ENCODE measurements at regions not wholly inside any gene's neighbourhood (a gene's known extent, or its start where the extent isn't known, plus 50 kb on each side); places are given as distances from the start of the nearest gene placed in this dataset.

- TF ChIP-seq CTCF (conservative IDR thresholded peaks at IDR 0.05; ENCODE audit: low read depth, low read length) (no peak), EZH2 (IDR thresholded peaks at IDR 0.05; ENCODE audit: borderline replicate concordance, low read depth, low read length, poor library complexity, severe bottlenecking) (no peak)
Measured at GRCh38 chr10:36200577-36200976, 558.5 kb upstream of the FZD8 start.

Measured in A673 (cell line).